Hypothalamus (tissue), 51 donors: ENCODE measurements at regions not wholly inside any gene's neighbourhood (a gene's known extent, or its start where the extent isn't known, plus 50 kb on each side); places are given as distances from the start of the nearest gene placed in this dataset.
A peak's percentile ranks its signal among the peaks of the same experiment; 100 is the strongest.
"Not testable (repeated sequence)": the region's sequence is repeated elsewhere in the genome, so short reads cannot be mapped to it uniquely, and the experiment has no call there.

Experiments
- DNase-seq, 51 donors: peaks; one replicate each; lab custom pipeline; 2025; lab: John Stamatoyannopoulos, UW

- DNase-seq: no peak
Measured at GRCh38 chr7:127530148-127530547, 55.2 kb downstream of the GCC1 start.

- no peak for DNase-seq
Measured at GRCh38 chr7:127527561-127527960, 57.8 kb downstream of the GCC1 start.

DNA sequence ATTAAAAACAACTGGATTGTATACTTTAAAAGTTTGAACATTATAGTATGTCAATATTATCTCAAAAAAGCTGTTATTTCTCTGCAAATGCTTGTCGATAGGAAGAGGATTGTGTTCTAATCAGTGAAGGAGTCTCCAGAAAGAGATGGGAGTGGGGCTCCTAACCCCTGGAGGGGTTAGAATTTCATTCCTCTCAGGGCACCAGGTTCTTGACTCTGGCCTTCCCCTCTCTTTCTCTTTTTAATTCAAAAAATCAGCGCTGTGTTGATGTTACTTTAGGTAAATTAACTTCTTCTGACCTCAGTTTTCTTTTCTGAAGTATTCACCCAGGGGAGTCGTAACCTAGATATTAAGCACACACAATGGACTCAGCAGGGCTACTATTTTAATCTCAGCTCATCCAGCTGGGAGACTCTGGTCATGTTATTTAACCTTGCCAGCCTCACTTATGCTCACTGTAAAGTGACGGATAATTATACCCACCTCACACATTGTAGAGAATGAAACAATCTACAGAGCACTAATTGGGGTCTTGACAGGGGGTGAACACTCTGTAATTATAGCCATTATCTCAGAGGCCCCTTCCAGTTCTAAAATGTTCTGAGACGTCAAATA is 59.4 kb downstream of the GCC1 start:
- no peak for DNase-seq

DNA sequence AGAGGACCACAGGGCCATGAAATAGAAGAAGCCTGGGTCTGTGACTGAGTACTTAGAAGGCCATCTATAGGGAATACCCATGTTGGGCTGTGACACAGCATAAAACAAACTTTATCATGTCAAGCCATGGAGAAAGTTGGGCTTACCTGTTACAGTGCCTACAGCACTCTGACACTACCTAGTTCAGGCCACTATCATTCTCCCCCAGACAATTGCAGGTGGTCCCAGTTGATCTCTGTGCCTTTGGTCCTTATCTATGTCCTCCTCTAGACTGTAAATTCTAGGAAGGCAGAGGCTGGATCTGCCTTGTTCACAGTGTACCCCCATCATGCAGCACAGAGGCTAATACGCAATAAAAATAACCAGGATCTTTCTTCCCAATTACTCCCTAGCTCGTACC is 69.1 kb downstream of the GCC1 start:
- DNase-seq: no peak

- peak in 2 of 51 donors; percentile 3 to 52 for DNase-seq
Measured at GRCh38 chr7:127514499-127514898, 70.9 kb downstream of the GCC1 start.

- DNase-seq: no peak
Measured at GRCh38 chr7:127513311-127513710, 72.1 kb downstream of the GCC1 start.

GRCh38 chr7:127512663-127513062 is 72.7 kb downstream of the GCC1 start:
- DNase-seq: no peak

DNA sequence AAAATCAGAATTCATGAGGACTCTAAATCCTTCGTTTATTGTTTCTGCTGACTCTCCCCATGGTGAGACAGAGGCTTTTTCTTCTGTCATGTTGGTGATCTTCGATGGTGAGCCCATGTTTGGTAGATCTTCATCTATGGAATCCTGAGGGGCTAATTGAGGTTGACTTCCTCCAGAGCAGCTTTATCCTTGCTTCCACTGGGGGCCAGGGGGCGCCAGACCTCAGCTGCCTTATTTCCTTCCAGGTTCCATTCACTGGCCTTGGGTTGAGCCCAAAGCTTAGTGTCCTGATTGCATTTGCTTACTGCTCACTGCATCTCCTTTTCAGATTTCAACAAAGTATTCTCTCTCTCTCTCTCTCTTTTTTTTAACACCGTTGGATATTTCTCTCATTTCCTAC is 80.7 kb downstream of the GCC1 start:
- DNase-seq: peak in 2 of 51 donors; percentile 0 to 4

DNA sequence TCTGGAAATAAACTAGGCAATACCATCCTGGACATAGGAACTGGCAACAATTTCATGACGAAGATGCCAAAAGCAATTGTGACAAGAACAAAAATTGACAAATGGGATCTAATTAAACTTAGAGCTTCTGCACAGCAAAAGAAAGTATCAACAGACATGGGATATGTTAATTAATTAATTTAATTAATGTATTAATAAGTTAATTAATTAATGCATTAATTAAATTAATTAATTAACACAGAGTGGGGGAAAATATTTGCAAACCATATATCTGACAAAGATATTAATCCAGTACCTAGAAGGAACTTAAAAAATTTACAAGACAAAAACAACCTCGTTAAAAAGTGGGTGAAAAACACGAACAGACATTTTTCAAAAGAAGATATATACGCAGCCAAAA is 83.6 kb downstream of the GCC1 start:
- DNase-seq: no peak

DNA sequence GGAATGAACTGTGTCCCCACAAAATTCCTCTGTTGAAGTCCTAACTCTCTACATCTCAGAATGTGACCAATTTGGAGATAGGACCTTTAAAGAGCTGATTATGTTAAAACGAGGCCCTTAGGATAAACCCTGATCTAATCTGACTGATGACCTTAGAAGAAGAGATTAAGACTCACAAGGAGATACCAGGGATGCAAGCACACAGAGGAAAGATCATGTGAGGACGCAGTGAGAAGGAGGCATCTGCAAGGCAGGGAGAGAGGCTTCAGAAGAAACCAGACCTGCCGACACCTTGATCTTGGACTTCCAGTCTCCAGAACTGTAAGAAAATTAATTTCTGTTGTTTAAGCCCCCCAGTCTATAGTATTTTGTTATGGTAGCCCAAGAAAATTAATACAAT is 94.9 kb upstream of the ZNF800 start:
- DNase-seq: no peak

GRCh38 chr7:127486654-127487053 is 94.1 kb upstream of the ZNF800 start:
- no peak for DNase-seq

DNA sequence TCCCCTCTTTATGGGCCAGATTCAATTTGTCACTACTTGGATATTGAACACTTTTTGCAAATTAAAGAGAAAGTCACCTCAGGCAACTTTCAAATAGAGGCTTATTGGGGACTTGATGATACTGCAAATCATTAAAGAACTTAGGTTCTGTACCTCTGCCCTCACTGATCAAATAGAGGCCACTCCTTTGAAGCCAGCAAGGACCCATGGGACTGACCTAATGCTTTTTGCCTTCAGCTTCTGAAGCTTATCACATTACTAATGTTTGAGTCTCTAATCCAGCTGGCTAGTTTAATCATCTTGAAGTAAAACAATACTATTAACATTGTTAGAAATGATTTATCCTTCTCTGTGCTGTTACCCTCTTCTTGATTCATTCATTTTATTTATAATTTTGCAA is 93.0 kb upstream of the ZNF800 start:
- DNase-seq: no peak

GRCh38 chr7:127484954-127485353 is 92.4 kb upstream of the ZNF800 start:
- no peak for DNase-seq

- no peak for DNase-seq
Measured at GRCh38 chr7:127478461-127478860, 86.0 kb upstream of the ZNF800 start.

DNA sequence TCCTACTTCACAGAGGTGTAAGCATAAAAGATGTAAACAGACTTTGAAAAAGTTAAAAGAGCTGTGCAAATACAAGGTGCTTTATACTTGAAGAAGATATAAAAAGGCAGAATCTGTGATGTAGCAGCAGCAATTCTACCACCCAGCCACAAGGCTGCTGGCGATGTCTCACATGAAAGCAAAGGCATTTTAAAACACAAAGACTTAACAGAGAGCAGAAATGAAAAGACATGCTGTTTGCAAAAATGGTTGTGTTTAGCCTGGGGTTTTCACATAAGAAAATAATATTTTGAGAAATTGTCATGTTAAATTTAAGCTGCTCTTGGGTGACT is 85.5 kb upstream of the ZNF800 start:
- no peak for DNase-seq

DNA sequence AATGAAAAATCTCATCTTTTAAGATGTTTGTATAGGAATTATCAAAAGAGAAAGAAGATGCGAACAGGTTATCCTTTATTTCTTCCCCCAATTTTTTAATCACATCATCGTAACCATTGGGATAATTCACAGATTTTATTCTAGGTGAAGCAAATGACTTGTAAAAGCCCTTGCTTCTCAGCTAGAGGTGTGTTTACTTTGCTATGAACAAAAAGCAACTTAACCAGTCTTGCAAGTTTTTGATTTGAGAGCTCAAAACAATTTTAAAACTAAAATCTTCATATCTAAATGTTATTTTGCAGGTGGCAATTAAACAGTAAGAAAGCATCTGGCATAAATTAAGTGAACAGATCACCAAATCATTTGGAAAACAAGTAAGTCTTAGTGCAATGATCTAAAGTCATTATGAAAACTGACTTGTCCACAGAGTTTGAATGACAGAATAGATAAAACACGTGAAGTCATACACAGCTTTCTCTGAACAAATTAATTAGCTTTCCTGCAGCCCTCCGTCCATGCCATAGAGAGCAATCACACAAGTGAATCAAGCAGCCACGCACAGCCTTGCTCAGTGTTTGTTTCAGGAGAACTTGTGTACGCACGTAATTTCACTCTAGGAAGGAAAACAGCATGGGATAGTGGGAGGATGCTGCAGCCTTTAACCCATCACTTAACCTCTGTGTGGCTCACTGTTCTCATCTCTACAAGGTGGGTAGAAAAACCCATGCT is 85.0 kb upstream of the ZNF800 start:
- DNase-seq: no peak

- no peak for DNase-seq
Measured at GRCh38 chr7:127476618-127477017, 84.1 kb upstream of the ZNF800 start.

GRCh38 chr7:127474457-127474856 is 81.9 kb upstream of the ZNF800 start:
- no peak for DNase-seq

DNA sequence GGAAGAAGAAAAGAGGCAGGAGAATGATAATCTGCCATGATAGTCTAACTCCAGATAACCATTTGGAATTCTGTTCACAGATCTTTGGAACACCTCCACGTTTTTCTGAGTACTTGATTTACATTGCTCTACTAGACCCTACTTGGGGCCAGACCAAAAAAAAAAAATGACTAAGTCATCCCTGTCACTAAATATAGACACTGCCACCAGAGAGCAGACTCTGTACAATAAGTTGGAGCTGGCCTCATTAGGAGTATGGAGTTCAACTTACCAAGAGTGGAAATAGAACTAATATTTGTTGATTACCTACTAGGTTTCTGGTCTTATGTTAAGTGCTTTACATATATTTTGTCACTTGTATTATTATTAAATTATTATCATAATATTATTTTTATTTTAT is 80.9 kb upstream of the ZNF800 start:
- no peak for DNase-seq

GRCh38 chr7:127460077-127460476 is 67.6 kb upstream of the ZNF800 start:
- DNase-seq: no peak

DNA sequence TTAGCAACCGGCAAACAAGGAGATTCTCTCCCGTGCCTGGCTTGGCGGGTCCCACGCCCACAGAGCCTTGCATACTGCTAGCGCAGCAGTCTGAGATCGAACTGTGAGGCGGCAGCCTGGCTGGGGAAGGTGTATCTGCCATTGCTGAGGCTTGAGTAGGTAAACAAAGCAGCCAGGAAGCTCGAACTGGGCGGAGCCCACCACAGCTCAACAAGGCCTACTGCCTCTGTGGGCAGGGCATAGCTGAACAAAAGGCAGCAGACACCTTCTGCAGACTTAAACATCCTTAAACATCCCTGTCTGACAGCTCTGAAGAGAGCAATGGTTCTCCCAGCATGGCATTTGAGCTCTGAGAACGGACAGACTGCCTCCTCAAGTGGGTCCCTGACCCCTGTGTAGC is 58.8 kb upstream of the ZNF800 start:
- not testable (repeated sequence) for DNase-seq

DNA sequence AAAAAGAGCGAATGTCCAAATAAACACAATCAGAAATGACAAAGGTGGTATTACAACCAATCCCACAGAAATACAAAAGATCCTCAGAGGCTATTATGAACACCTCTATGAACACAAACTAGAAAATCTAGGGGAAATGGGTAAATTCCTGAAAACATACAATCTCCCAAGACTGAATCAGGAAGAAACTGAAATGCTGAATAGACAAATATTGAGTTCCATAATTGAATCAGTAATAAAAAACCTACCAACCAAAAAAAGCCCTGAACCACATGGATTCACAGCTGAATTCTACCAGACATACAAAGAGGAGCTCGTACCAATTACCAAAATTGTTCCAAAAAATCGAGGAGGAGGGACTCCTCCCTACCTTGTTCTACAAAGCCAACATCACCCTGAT is 56.1 kb upstream of the ZNF800 start:
- DNase-seq: no peak
